Fibroblast of lung (primary cell): ENCODE measurements at regions not wholly inside any gene's neighbourhood (a gene's known extent, or its start where the extent isn't known, plus 50 kb on each side); places are given as distances from the start of the nearest gene placed in this dataset.

Experiments
- DNase-seq, 2 donors: peaks; one replicate each; pipeline versions ENCODE4 v3.0.0 to v3.0.0-alpha.2; 2010; ENCODE audit warnings: low read depth in 2 of 2
- H2AFZ ChIP-seq: 2 replicates; pipeline ENCODE4 v1.5.1; 2012; ENCODE audit warnings: low read length, control low read depth, inconsistent platforms
- H3K27ac ChIP-seq: 2 replicates; pipeline ENCODE4 v1.5.1; 2011; ENCODE audit warnings: low read length, control low read depth; ENCODE audit not compliant: insufficient read depth
- H3K27me3 ChIP-seq: 2 replicates; pipeline ENCODE4 v1.5.1; 2011; ENCODE audit warnings: mild to moderate bottlenecking, low read length; ENCODE audit not compliant: control insufficient read depth, insufficient read depth
- H3K36me3 ChIP-seq: 2 replicates; pipeline ENCODE4 v1.5.1; 2011; ENCODE audit warnings: low read length; ENCODE audit not compliant: control insufficient read depth, insufficient read depth
- H3K4me1 ChIP-seq: 2 replicates; pipeline ENCODE4 v1.5.1; 2011; ENCODE audit warnings: low read length; ENCODE audit not compliant: control insufficient read depth, insufficient read depth; ENCODE audit errors: extremely low read depth
- H3K4me2 ChIP-seq: 2 replicates; pipeline ENCODE4 v1.5.1; 2011; ENCODE audit warnings: low read length, control low read depth; ENCODE audit not compliant: insufficient read depth; ENCODE audit errors: extremely low read depth
- H3K4me3 ChIP-seq, 4 experiments: fragments of 200-600 bp in 1 of 4; sonication (generic) in 1 of 4; replicated peaks in 1 of 4; 2 replicates each; pipeline ENCODE4 v1.5.1; 2011 to 2016; ENCODE audit warnings: low read length in 4 of 4, low read depth in 3 of 4, mild to moderate bottlenecking in 3 of 4, control low read depth in 2 of 4, inconsistent platforms in 1 of 4, mixed read lengths in 1 of 4; ENCODE audit not compliant: insufficient read depth in 1 of 4; ENCODE audit errors: control extremely low read depth in 1 of 4
- H3K79me2 ChIP-seq: 2 replicates; pipeline ENCODE4 v1.5.1; 2012; ENCODE audit warnings: mild to moderate bottlenecking, low read length, inconsistent platforms; ENCODE audit not compliant: control insufficient read depth, insufficient read depth
- H3K9ac ChIP-seq: 2 replicates; pipeline ENCODE4 v1.5.1; 2011; ENCODE audit warnings: mild to moderate bottlenecking, low read length, control low read depth; ENCODE audit not compliant: insufficient read depth
- H3K9me3 ChIP-seq: 2 replicates; pipeline ENCODE4 v1.5.1; 2012; ENCODE audit warnings: low read depth, low read length; ENCODE audit not compliant: control insufficient read depth, insufficient read depth
- H4K20me1 ChIP-seq: 2 replicates; pipeline ENCODE4 v1.5.1; 2011; ENCODE audit warnings: low read length; ENCODE audit not compliant: control insufficient read depth, insufficient read depth; ENCODE audit errors: extremely low read depth
- EZH2 ChIP-seq: IDR thresholded peaks from 2 replicates; pipeline ENCODE4 v1.5.1; 2012; ENCODE audit warnings: low read length, control low read depth, mild to moderate bottlenecking; ENCODE audit errors: missing control alignments
- TF ChIP-seq, protein P1 (sequence below), 2 donors: IDR thresholded peaks in 1 of 2; conservative IDR thresholded peaks in 1 of 2; 1 replicate in 1 of 2; 2 replicates in 1 of 2; pipeline ENCODE4 v1.5.1; 2011 to 2012; ENCODE audit warnings: low read length in 2 of 2, control low read depth in 1 of 2, inconsistent platforms in 1 of 2, low read depth in 1 of 2, mild to moderate bottlenecking in 1 of 2

DNA sequence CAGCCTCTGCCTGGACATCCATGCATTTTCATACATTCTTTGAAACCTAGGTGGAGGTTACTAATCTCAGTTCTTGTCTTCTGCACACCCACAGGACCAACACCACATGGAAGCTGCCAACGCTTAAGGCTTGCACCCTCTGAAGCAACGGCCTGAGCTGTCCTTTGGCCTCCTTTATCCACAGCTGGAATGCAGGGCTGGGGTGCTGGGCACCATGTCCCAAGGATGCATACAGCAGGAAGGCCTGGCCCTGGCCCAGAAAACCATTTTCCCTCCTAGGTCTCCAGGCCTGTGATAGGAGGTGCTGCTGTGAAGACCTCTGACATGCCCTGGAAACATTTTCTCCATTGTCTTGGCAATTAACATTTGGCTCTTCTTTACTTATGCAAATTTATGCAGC, 1168.6 kb downstream of the KCNT2 start:
- Histone ChIP-seq H3K27me3 (no peaks in the 10 kb centered on the region), H3K4me3 (no peak overlapping the region)
- TF ChIP-seq, protein P1, sequence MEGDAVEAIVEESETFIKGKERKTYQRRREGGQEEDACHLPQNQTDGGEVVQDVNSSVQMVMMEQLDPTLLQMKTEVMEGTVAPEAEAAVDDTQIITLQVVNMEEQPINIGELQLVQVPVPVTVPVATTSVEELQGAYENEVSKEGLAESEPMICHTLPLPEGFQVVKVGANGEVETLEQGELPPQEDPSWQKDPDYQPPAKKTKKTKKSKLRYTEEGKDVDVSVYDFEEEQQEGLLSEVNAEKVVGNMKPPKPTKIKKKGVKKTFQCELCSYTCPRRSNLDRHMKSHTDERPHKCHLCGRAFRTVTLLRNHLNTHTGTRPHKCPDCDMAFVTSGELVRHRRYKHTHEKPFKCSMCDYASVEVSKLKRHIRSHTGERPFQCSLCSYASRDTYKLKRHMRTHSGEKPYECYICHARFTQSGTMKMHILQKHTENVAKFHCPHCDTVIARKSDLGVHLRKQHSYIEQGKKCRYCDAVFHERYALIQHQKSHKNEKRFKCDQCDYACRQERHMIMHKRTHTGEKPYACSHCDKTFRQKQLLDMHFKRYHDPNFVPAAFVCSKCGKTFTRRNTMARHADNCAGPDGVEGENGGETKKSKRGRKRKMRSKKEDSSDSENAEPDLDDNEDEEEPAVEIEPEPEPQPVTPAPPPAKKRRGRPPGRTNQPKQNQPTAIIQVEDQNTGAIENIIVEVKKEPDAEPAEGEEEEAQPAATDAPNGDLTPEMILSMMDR (conservative IDR thresholded peaks at IDR 0.05 in 1 of 2, IDR thresholded peaks at IDR 0.05 in 1 of 2; ENCODE audit: low read depth in 1 of 2, low read length in 2 of 2), result no peak
- no peak for TF ChIP-seq EZH2

DNA sequence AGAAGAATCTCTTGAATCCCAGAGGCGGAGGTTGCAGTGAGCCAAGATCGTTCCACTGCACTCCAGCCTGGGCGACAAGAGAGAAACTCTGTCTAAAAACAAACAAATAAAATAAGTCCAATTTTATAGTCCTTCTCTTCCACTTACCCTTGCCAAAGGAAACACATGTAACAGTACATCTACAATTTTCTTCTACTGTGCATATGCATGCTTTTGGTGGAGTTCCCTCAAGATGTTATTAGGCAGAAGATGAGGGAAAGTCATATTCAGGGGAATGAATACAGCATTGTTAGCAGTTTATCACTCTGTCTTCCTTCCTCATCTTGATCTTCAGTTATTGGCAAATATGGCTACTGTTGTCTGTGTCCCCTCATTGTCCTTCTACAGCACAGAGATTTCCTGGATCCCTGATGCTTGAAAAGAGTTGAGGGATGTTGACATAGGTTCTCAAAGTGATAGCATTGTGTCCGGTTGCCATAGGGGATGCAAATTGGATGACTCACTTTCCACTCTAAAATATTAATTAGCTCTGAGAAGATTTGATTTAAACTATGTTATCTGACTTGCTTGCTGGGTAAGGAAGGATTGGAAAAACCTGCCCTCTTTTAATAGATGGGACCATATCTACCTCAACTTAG, 1173.6 kb downstream of the KCNT2 start:
- Histone ChIP-seq H3K9ac (no peak overlapping the region), H3K9me3 (no peaks in the 10 kb centered on the region)
- TF ChIP-seq EZH2, result no peak
- TF ChIP-seq, protein P1 (conservative IDR thresholded peaks at IDR 0.05 in 1 of 2, IDR thresholded peaks at IDR 0.05 in 1 of 2; ENCODE audit: low read depth in 1 of 2, low read length in 2 of 2), result no peak

More for the DNA sequence above, 1168.6 kb downstream of the KCNT2 start:
- Histone ChIP-seq H4K20me1 (no peaks in the 10 kb centered on the region), H3K27ac (no peak overlapping the region), H3K79me2 (no peaks in the 10 kb centered on the region), H2AFZ (no peak overlapping the region), H3K36me3 (no peaks in the 10 kb centered on the region), H3K9ac (no peak overlapping the region), H3K4me2 (no peak overlapping the region), H3K4me1 (no peaks in the 10 kb centered on the region), H3K9me3 (no peaks in the 10 kb centered on the region)
- DNase-seq, result no peak

DNA sequence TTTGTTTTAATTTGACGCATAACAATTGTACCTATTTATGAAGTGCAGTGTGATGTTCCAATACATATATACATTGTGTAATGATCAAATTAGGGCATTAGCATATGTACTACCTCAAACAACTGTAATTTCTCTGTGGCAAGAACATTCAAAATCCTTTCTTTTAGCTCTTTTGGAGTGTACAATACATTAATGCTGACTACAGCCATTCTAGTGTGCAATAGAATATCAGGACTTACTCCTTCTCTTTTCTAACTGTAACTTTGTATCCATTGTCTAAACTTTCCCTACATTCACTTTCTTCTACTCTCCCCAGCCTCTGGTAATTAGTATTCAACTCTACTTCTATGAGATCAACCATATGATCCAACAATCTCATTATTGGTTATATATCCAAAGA, 1177.4 kb downstream of the KCNT2 start:
- Histone ChIP-seq H3K4me3 (no peak overlapping the region), H3K4me1 (no peaks in the 10 kb centered on the region), H3K79me2 (no peaks in the 10 kb centered on the region), H4K20me1 (no peaks in the 10 kb centered on the region), H2AFZ (no peak overlapping the region), H3K36me3 (no peaks in the 10 kb centered on the region), H3K27ac (no peak overlapping the region), H3K4me2 (no peak overlapping the region), H3K9ac (no peak overlapping the region), H3K27me3 (no peaks in the 10 kb centered on the region), H3K9me3 (no peaks in the 10 kb centered on the region)
- peak in 1 of 2 donors; percentile 5 for DNase-seq
- no peak for TF ChIP-seq EZH2
- TF ChIP-seq, protein P1 (conservative IDR thresholded peaks at IDR 0.05 in 1 of 2, IDR thresholded peaks at IDR 0.05 in 1 of 2; ENCODE audit: low read depth in 1 of 2, low read length in 2 of 2), result no peak

More for the DNA sequence above, 1173.6 kb downstream of the KCNT2 start:
- Histone ChIP-seq H3K4me1 (no peaks in the 10 kb centered on the region), H3K79me2 (no peaks in the 10 kb centered on the region), H4K20me1 (no peaks in the 10 kb centered on the region), H3K36me3 (no peaks in the 10 kb centered on the region), H3K4me2 (no peak overlapping the region), H2AFZ (no peak overlapping the region), H3K4me3 (no peak overlapping the region), H3K27me3 (no peaks in the 10 kb centered on the region), H3K27ac (no peak overlapping the region)
- DNase-seq, result no peak
